Thymus (tissue), 11 donors: ENCODE measurements at regions not wholly inside any gene's neighbourhood (a gene's known extent, or its start where the extent isn't known, plus 50 kb on each side); places are given as distances from the start of the nearest gene placed in this dataset.

ENCODE experiments used
- DNase-seq, 9 donors: peaks; one replicate each; pipeline ENCODE4 v3.0.0-alpha.2; 2013; ENCODE audit warnings: low spot score in 9 of 9, low read depth in 6 of 9, missing footprints in 1 of 9
- H3K27ac ChIP-seq, 2 donors: one replicate each; pipeline ENCODE4 v1.5.1; 2013; ENCODE audit warnings: control low read depth in 1 of 2, low read depth in 1 of 2, low read length in 1 of 2, mild to moderate bottlenecking in 1 of 2, moderate library complexity in 1 of 2
- H3K27me3 ChIP-seq, 2 donors: one replicate each; pipeline ENCODE4 v1.5.1; 2013; ENCODE audit warnings: low read length in 1 of 2; ENCODE audit not compliant: control insufficient read depth in 2 of 2, insufficient read depth in 1 of 2
- H3K36me3 ChIP-seq, 2 donors: one replicate each; pipeline ENCODE4 v1.5.1; 2013; ENCODE audit warnings: low read length in 1 of 2, mild to moderate bottlenecking in 1 of 2, moderate library complexity in 1 of 2; ENCODE audit not compliant: control insufficient read depth in 2 of 2, insufficient read depth in 2 of 2
- H3K4me1 ChIP-seq, 2 donors: one replicate each; pipeline ENCODE4 v1.5.1; 2013; ENCODE audit warnings: low read length in 2 of 2; ENCODE audit not compliant: control insufficient read depth in 2 of 2, insufficient read depth in 2 of 2
- H3K4me3 ChIP-seq, 2 donors: one replicate each; pipeline ENCODE4 v1.5.1; 2013; ENCODE audit warnings: low read length in 2 of 2, control low read depth in 1 of 2, mild to moderate bottlenecking in 1 of 2
- H3K9me3 ChIP-seq, 2 donors: one replicate each; pipeline ENCODE4 v1.5.1; 2013; ENCODE audit warnings: low read length in 1 of 2, mild to moderate bottlenecking in 1 of 2; ENCODE audit not compliant: control insufficient read depth in 2 of 2, insufficient read depth in 1 of 2
- whole genome bisulfite sequencing: extraction: QIAGEN DNeasy Blood & Tissue Kit; methylation state at CpG from one replicate; pipeline ENCODE4 v1.1.7; 2013; 5-methylcytosine and 5-hydroxymethylcytosine counted together
- donor health status: healthy.

DNA sequence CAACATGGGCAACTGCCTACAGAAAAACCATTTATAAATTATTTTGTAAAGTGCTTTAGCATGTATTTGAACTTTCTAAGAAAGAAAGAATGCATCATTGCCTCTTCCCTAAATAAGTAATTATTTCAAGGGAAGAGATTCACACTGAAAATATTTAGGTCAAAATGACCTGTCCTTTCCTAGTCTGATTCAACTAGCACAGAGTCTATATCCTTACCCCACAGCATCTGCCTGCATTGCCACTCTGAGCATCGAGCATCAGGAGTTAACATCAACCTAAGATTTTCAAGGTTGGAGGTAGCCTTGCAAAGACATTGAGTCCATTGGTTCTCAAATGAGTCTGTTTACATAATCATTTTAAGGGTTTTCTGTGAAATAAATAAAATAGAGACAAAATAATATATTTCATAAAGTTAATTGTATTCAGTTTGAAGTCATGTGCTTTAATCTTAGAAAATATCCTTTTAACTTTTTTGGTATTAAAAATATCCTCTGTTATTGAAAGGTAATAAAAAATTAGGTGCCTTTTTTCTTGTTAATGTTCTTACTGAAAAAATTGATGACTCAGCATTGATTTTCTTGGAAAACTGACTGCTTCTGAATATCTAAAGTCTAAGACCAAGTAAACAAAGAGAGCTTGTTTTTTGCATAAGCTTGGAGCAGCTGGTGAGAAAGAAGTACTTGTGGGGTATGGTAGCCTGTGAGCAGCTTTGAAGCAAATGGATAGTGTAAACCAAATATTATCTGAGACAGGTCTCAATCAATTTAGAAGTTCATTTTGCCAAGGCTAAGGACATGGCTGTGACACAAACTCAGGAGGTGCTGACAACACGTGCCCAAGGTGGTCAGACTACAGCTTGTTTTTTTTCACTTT, 269.0 kb upstream of the CLEC14A start:
- no peak overlapping the region for H3K27ac ChIP-seq
- WGBS = 86% methylated on average over 2 of the region's 2 CpGs
- no peak overlapping the region for H3K4me3 ChIP-seq
- H3K4me1 ChIP-seq = no peaks in the 10 kb centered on the region
- no peaks in the 10 kb centered on the region for H3K9me3 ChIP-seq
- H3K27me3 ChIP-seq = no peaks in the 10 kb centered on the region
- no peaks in the 10 kb centered on the region for H3K36me3 ChIP-seq
- no peak for DNase-seq

DNA sequence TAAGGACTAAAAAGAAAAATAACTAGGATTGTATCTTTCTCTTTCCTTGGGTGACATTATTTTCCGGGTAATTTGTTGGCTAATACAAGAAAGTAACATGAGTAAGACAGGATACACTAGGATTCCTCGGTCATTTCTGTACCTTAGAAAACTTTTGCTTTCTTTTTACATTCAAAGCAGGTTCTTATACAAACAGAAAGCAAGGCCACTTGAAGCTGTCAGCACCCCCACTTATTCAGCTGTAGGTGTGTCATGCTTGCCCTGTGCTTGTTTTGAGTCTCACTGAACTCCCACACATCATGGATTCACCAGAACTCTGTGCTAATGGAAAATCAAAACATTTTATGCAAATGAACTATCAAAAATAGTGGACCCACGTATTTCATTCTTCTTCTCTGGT, 266.8 kb upstream of the CLEC14A start:
- no peaks in the 10 kb centered on the region for H3K36me3 ChIP-seq
- no peak overlapping the region for H3K27ac ChIP-seq
- no peak for DNase-seq
- H3K27me3 ChIP-seq = no peaks in the 10 kb centered on the region
- no peak overlapping the region for H3K4me3 ChIP-seq
- H3K9me3 ChIP-seq = no peaks in the 10 kb centered on the region
- 81% methylated on average over 3 of the region's 3 CpGs for WGBS
- H3K4me1 ChIP-seq = no peaks in the 10 kb centered on the region

DNA sequence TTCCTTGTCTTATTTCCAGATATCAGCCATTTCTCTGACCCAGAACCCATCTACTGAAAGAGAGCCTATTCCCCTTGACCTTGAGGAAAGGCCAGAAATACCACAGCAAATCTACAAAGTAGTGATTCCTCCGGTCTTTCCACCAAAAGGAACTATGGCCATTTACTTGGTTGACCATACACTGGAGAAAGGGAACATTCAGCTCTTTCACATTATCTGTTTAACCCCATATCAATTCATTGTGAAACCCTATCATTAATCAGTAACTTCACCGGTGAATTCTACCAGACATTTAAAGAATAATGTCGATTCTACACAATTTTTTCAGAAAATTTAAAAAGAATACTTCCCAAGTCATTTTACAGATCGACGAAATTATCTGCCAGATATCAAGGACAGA, 265.7 kb upstream of the CLEC14A start:
- H3K27me3 ChIP-seq = no peaks in the 10 kb centered on the region
- no peaks in the 10 kb centered on the region for H3K4me1 ChIP-seq
- H3K27ac ChIP-seq = no peak overlapping the region
- H3K9me3 ChIP-seq = no peaks in the 10 kb centered on the region
- H3K4me3 ChIP-seq = no peak overlapping the region
- WGBS = 94% methylated on average over 5 of the region's 5 CpGs
- H3K36me3 ChIP-seq = no peaks in the 10 kb centered on the region
- DNase-seq = no peak

DNA sequence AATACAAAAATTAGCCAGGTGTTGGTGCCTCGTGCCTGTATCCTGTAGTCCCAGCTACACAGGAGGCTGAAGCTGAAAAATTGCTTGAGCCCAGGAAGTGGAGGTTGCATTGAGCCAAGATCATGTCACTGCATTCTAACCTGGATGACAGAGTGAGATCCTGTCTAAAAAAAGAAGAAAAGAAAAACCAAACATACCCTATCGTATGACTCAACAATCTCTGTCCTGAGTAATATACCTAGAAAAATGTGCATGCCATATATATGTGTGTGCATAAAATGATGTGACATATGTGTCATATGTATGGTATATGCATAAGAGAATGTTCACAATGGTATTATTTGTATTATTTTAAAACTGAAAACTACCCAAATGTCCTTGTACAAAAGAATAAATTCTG, 261.5 kb upstream of the CLEC14A start:
- H3K4me3 ChIP-seq = no peak overlapping the region
- no peaks in the 10 kb centered on the region for H3K4me1 ChIP-seq
- H3K36me3 ChIP-seq = no peaks in the 10 kb centered on the region
- 88% methylated on average over 2 of the region's 2 CpGs for WGBS
- no peaks in the 10 kb centered on the region for H3K9me3 ChIP-seq
- no peak overlapping the region for H3K27ac ChIP-seq
- no peaks in the 10 kb centered on the region for H3K27me3 ChIP-seq
- DNase-seq = no peak

DNA sequence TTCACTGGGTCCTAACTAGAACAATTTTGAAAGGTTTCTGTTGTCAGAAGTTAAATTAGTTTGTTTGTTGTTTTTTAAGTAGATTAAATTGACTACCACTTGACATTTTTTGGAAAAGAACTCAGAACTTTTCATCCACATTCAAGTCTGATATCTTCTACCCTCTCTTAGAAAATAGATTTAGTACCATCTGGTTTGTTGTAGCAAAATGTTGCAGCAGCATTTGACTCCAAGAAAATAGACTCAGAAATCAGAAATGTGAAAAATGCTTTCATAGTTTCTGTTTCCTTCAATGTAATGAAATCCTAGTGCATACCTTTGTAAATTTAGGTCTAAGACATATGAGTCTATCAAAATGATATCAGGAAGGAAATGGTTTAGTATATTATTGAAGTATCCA, 256.3 kb upstream of the CLEC14A start:
- Histone ChIP-seq H3K36me3 (no peaks in the 10 kb centered on the region), H3K27ac (no peak overlapping the region), H3K9me3 (no peaks in the 10 kb centered on the region), H3K4me3 (no peak overlapping the region), H3K27me3 (no peaks in the 10 kb centered on the region), H3K4me1 (no peaks in the 10 kb centered on the region)
- DNase-seq = no peak

DNA sequence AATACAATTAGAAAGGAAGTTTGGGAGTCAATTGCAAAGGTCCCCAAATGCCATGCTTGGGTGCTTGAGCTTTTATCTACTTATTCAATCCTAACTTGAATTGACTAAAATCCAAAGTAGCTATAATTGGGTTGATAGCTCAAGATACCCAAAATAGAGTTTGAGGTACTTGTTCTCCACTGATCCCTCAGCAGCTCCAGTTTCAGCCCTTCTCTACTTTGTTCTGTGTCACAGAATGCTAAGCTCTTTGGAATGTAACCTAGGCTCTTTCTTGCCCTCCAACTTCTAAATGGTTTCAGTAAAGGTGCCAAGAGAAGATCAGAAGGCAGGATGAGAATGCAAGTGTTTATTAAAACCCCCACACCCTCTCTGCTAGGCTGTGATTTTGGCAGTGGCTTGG, 251.4 kb upstream of the CLEC14A start:
- Histone ChIP-seq H3K9me3 (no peaks in the 10 kb centered on the region), H3K4me1 (no peaks in the 10 kb centered on the region), H3K27ac (no peak overlapping the region), H3K36me3 (no peaks in the 10 kb centered on the region), H3K27me3 (no peaks in the 10 kb centered on the region), H3K4me3 (no peak overlapping the region)
- DNase-seq = no peak

DNA sequence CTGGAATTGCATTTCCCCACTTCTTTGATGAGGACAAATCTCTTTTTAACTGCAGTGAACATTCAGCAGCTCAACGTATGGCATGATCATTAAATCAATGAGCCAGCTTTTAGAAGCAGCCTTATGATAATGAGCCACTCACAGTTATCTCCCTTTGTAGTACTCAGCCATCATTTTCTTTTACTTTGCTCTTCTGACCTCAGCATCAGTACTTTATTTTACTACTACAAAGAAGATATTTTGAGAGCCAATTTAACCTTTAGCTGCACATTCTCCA, 250.0 kb upstream of the CLEC14A start:
- H3K27me3 ChIP-seq = no peaks in the 10 kb centered on the region
- no peaks in the 10 kb centered on the region for H3K4me1 ChIP-seq
- H3K27ac ChIP-seq = no peak overlapping the region
- H3K36me3 ChIP-seq = no peaks in the 10 kb centered on the region
- no peak overlapping the region for H3K4me3 ChIP-seq
- no peaks in the 10 kb centered on the region for H3K9me3 ChIP-seq
- no peak for DNase-seq
- 90% methylated on average over 1 of the region's 1 CpG for WGBS

DNA sequence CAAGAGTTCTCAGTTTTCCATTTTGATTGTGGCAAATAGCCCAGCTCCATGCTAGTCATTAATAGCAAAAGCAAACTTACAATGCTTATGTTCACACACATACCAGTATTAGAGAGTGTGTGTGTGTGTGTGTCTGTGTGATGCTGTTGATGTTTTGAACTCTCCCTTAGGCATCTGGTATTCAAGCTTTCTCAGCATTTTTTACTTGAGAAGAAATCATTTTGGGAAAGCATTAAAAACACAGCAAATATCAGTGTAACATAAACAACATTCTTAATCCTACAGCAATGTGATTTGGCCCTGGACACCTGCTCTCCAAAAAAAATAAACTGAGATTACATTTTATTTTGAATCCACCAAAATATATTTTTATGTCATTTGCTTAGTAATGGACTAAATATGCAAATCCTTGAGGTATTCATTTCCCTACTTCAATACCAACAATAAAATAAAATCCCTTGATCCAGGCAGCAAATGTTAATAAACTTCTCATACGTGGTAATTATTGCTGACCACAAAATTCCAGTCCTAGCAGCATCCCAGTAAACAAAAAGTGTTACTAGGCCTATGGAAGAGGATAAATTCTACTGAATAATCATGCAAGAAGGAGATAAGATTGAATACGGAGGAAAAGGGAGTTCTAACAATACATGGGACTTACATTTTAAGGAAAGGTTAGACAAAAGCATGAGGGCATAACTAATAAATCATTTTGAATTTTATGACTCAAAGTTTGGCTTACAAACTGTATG, 249.5 kb upstream of the CLEC14A start:
- DNase-seq = no peak
- no peaks in the 10 kb centered on the region for H3K27me3 ChIP-seq
- no peaks in the 10 kb centered on the region for H3K4me1 ChIP-seq
- 75% methylated on average over 2 of the region's 2 CpGs for WGBS
- H3K4me3 ChIP-seq = no peak overlapping the region
- no peaks in the 10 kb centered on the region for H3K36me3 ChIP-seq
- no peaks in the 10 kb centered on the region for H3K9me3 ChIP-seq
- H3K27ac ChIP-seq = no peak overlapping the region

DNA sequence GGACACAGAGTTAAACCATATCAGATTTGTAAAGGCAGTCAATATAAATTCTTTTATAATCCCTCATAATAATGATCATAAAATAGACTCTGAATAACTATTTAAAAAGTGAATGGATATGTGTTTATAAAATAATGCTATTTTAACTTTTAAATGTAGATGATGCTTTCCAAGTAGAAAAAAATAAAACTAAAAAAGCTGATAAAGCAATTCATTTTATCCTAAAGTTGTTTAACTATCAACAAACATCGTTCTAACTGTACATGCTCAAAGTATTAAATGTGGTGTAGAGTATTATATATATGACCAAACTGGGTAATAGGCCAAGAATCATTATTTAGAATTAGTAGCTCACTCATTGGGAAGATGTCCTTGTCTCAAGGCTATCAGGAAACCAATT, 248.3 kb upstream of the CLEC14A start:
- Histone ChIP-seq H3K4me3 (no peak overlapping the region), H3K4me1 (no peaks in the 10 kb centered on the region), H3K27me3 (no peaks in the 10 kb centered on the region), H3K27ac (no peak overlapping the region), H3K36me3 (no peaks in the 10 kb centered on the region), H3K9me3 (no peaks in the 10 kb centered on the region)
- DNase-seq = no peak
- WGBS = 90% methylated on average over 1 of the region's 1 CpG
